H7 (cell line): ENCODE measurements at regions not wholly inside any gene's neighbourhood (a gene's known extent, or its start where the extent isn't known, plus 50 kb on each side); places are given as distances from the start of the nearest gene placed in this dataset.

Experiments used
- DNase-seq: peaks from one replicate; pipeline ENCODE4 v3.0.0; 2012
- H3K27me3 ChIP-seq: 2 replicates; pipeline ENCODE4 v1.6.0; 2011; ENCODE audit warnings: mild to moderate bottlenecking, low read length; ENCODE audit not compliant: control insufficient read depth, insufficient read depth
- H3K36me3 ChIP-seq: replicated peaks from 2 replicates; pipeline ENCODE4 v1.5.1; 2011; ENCODE audit warnings: low read length; ENCODE audit not compliant: control insufficient read depth, insufficient read depth
- H3K4me3 ChIP-seq: 2 replicates; pipeline ENCODE4 v1.5.1; 2011; ENCODE audit warnings: low read depth, mild to moderate bottlenecking, control low read depth, low read length, moderate library complexity; ENCODE audit not compliant: insufficient read depth

DNA sequence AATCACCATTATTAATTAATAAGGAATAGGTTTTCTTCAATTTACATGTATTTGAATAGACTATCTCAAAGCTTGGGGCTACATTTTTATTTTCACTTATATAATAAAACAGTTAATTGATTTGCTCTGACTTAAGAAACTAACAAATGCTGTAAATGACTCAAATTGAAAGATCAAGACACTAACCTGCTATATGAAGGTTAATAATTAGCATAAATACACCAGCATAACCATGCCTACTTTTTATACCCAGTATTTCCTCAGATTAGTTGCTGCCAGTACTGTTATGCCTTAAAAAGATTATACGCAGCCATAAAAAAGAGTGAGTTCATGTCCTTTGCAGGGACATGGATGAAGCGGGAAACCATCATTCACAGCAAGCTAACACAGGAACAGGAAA, 1545.1 kb downstream of the AMY1C start:
- no peak for DNase-seq
- H3K36me3 ChIP-seq = no peaks in the 10 kb centered on the region
- H3K27me3 ChIP-seq = no peaks in the 10 kb centered on the region
- H3K4me3 ChIP-seq = no peak overlapping the region

DNA sequence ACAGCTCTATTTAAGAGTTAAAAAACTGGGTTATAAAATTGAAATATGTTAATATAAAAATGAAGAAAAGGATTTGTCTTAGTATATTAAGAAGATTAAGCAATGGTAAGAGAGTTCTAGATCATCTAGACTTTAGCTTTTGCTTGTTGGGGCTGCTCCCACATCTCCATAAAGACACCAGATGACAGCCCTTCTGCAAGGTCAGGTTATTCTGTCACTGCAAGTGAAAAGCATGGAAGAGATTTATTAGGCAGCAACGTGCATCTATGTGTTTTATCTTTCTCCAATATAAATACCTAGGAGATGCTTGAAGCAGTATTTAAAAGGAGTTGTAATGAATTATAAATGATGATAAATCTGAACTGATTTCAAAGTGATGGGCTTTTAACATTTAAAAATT, 1560.4 kb downstream of the AMY1C start:
- no peaks in the 10 kb centered on the region for H3K27me3 ChIP-seq
- DNase-seq = no peak
- no peak overlapping the region for H3K4me3 ChIP-seq
- no peaks in the 10 kb centered on the region for H3K36me3 ChIP-seq

DNA sequence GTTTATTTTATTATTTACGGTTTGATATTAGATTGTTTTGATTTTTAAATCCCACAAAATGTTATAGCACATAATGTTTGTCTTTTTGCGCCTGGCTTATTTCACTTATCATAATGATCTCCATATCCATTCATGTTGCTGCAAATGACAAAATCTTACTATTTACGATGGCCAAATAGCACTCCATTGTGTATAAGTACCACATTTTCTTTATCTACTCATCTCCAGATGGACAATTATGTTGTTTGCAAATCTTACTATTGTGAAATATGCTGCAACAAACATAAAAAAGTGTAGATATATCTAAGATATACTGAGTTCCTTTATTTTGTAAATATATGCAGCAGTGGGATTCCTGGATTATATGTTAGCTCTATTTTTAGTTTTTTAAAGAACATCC, 1568.3 kb downstream of the AMY1C start:
- Histone ChIP-seq H3K36me3 (no peaks in the 10 kb centered on the region), H3K27me3 (no peaks in the 10 kb centered on the region), H3K4me3 (no peak overlapping the region)
- no peak for DNase-seq

- DNase-seq = no peak
- Histone ChIP-seq H3K27me3 (no peaks in the 10 kb centered on the region), H3K4me3 (no peak overlapping the region), H3K36me3 (no peaks in the 10 kb centered on the region)
Observed at GRCh38 chr1:105326886-105327285, 1577.2 kb downstream of the AMY1C start.

- no peaks in the 10 kb centered on the region for H3K27me3 ChIP-seq
- H3K4me3 ChIP-seq = no peak overlapping the region
- H3K36me3 ChIP-seq = no peaks in the 10 kb centered on the region
- no peak for DNase-seq
Observed at GRCh38 chr1:105337420-105337819, 1587.7 kb downstream of the AMY1C start.

DNA sequence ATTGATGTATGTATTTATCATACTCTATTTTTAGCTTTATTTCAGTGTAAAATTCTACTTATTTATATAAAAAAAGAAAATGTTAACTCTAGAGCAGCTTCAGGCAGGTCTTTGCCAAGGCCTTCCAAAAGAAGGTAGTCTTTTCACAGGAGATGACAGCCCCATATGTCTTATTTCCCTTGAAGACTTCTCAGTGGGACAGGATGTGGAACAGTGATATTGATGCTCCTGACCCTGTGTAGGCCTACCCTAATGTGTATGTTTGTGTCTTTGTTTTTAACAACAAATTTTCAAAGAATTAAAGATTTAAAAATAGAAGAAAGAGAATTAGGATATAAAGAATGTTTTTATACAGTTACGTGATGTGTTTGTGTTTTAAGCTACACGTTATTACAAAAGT, 1593.6 kb downstream of the AMY1C start:
- no peaks in the 10 kb centered on the region for H3K27me3 ChIP-seq
- DNase-seq = no peak

DNA sequence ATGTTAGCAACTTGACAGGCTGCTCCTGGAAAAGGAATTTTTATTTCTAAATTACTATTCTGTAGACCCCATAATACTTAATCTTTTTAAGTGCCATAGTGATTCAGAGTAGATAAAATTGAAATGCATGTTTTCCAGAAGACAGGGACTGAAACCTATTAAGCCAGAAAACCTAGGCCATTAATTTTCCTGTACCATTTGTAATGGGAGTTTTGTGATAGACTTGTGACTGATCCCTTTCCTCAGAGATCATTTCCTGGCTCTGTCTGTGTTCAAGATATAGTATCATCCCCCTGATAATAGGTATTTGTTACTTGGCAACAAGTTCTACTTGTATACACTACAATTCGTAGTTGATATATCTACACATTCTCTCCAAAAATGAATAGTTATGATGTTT, 1609.8 kb downstream of the AMY1C start:
- H3K4me3 ChIP-seq = no peak overlapping the region
- no peak for DNase-seq
- no peaks in the 10 kb centered on the region for H3K36me3 ChIP-seq
- H3K27me3 ChIP-seq = no peaks in the 10 kb centered on the region

More for the DNA sequence above, 1593.6 kb downstream of the AMY1C start:
- Histone ChIP-seq H3K36me3 (no peaks in the 10 kb centered on the region), H3K4me3 (no peak overlapping the region)

DNA sequence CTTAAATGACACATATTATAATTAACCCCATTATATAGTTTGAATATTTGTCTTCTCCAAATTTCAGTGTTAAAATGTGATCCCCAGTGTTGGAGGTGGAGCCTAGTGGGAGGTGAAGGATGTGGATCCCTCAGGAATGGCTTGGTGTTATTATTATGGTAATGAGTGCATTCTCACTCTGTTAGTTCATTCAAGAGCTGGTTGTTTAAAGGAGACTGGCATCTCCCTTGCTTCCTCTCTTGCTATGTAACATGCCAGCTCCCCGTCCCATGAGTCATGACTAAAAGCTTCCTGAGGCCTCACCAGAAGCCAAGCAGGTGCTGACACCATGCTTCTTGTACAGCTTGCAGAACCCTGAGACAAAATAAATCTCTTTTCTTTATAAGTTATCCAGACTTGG, 1612.7 kb downstream of the AMY1C start:
- no peak overlapping the region for H3K4me3 ChIP-seq

GRCh38 chr1:105368446-105368845, 1618.7 kb downstream of the AMY1C start:
- Histone ChIP-seq H3K27me3 (no peaks in the 10 kb centered on the region), H3K4me3 (no peak overlapping the region), H3K36me3 (no peaks in the 10 kb centered on the region)
- DNase-seq = no peak

More for the DNA sequence above, 1612.7 kb downstream of the AMY1C start:
- no peaks in the 10 kb centered on the region for H3K27me3 ChIP-seq
- no peak for DNase-seq
- H3K36me3 ChIP-seq = no peaks in the 10 kb centered on the region

DNA sequence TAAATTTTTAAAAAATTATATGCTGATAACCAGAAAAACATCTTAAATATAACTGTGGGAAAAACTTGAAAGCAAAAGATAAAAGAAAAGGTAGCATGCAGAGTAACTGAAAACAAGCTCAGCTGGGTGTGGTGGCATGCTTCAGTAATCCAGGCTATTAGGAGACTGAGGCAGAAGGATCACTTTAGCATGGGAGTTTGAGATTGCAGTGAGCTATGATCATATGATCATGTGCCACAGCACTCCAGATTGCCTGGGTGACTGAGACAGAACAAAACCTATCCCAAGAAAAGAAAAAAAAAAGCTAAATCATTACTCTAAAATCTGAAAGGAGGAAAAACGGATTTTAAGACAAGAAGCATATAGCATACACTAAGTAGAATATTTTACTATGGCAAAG, 1624.0 kb downstream of the AMY1C start:
- Histone ChIP-seq H3K36me3 (no peaks in the 10 kb centered on the region), H3K4me3 (no peak overlapping the region), H3K27me3 (no peaks in the 10 kb centered on the region)
- DNase-seq = no peak

- H3K4me3 ChIP-seq = no peak overlapping the region
- H3K27me3 ChIP-seq = no peaks in the 10 kb centered on the region
- no peaks in the 10 kb centered on the region for H3K36me3 ChIP-seq
- no peak for DNase-seq
Observed at GRCh38 chr1:105386489-105386888, 1636.8 kb downstream of the AMY1C start.

- Histone ChIP-seq H3K36me3 (no peaks in the 10 kb centered on the region), H3K4me3 (no peak overlapping the region), H3K27me3 (no peaks in the 10 kb centered on the region)
- no peak for DNase-seq
Observed at GRCh38 chr1:105396001-105396400, 1646.3 kb downstream of the AMY1C start.

DNA sequence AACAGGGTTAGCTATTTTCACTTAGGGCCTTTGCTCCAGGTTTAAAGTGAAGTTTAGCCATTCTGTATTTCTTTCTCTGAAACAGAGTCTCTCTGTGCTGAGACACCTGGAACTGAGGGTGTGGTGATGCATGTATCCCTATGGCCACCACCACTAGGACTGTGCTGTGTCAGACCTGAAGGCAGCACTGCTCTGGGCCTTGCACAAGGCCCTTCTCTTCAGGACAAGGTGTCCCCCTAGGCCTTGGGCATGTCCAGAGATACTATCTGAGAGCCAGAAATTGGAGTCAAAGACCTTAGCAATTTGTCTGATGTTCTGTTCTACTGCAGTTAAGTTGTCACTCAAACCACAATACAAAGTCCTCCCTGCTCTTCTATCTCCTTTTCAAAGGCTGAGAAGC, 1649.2 kb downstream of the AMY1C start:
- DNase-seq = no peak
- H3K4me3 ChIP-seq = no peak overlapping the region
- H3K27me3 ChIP-seq = no peaks in the 10 kb centered on the region
- H3K36me3 ChIP-seq = no peaks in the 10 kb centered on the region

DNA sequence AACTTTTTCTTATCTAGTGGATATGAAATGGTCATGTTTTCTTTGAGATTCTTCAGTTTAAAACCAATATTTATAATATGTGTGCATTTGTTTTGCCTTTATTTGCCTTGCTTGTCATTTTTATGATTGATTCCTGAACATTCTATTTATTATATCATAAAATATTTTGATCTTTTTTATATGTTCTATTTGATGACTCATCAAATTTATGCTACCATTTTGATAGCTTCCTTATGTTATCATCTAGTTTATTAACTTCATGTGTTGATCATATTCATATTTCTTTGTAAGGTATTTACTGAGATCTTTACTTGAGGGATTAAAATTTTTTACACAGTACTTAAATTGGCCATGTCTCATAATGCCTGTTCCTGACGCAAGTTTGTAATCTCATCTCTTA, 1650.0 kb downstream of the AMY1C start:
- H3K27me3 ChIP-seq = no peaks in the 10 kb centered on the region
- no peak overlapping the region for H3K4me3 ChIP-seq
- no peaks in the 10 kb centered on the region for H3K36me3 ChIP-seq
- no peak for DNase-seq

- H3K4me3 ChIP-seq = no peak overlapping the region
- H3K36me3 ChIP-seq = no peaks in the 10 kb centered on the region
- H3K27me3 ChIP-seq = no peaks in the 10 kb centered on the region
- DNase-seq = no peak
Observed at GRCh38 chr1:105416261-105416660, 1640.2 kb upstream of the PRMT6 start.

- H3K27me3 ChIP-seq = no peaks in the 10 kb centered on the region
- no peak overlapping the region for H3K4me3 ChIP-seq
- no peak for DNase-seq
- no peaks in the 10 kb centered on the region for H3K36me3 ChIP-seq
Observed at GRCh38 chr1:105419030-105419429, 1637.4 kb upstream of the PRMT6 start.
